DMS53 treated with DMSO at 0.1 percent for 48 hours (cell line): ENCODE measurements at regions not wholly inside any gene's neighbourhood (a gene's known extent, or its start where the extent isn't known, plus 50 kb on each side); places are given as distances from the start of the nearest gene placed in this dataset.
"Not testable (repeated sequence)": the region's sequence is repeated elsewhere in the genome, so short reads cannot be mapped to it uniquely, and the experiment has no call there.

Experiments used
- DNase-seq: peaks from one replicate; lab custom pipeline; 2025; ENCODE audit not compliant: unreplicated experiment; lab: John Stamatoyannopoulos, UW

GRCh38 chr7:13806089-13806867 lies 183.2 kb downstream of the ETV1 start:
- not testable (repeated sequence) for DNase-seq

- not testable (repeated sequence) for DNase-seq
These were observed 172.2 kb downstream of the ETV1 start for GRCh38 chr7:13817230-13817629.

- DNase-seq: no peak
These were observed 168.2 kb downstream of the ETV1 start for GRCh38 chr7:13821152-13821787.

- no peak for DNase-seq
These were observed 166.8 kb downstream of the ETV1 start for GRCh38 chr7:13822678-13823077.

- DNase-seq: no peak
These were observed 162.7 kb downstream of the ETV1 start for GRCh38 chr7:13826752-13827151.

- DNase-seq: no peak
These were observed 161.8 kb downstream of the ETV1 start for GRCh38 chr7:13827716-13828115.

- no peak for DNase-seq
These were observed 160.2 kb downstream of the ETV1 start for GRCh38 chr7:13829231-13829630.

- DNase-seq: no peak
These were observed 159.3 kb downstream of the ETV1 start for GRCh38 chr7:13829914-13830900.

GRCh38 chr7:13832346-13832745 lies 157.1 kb downstream of the ETV1 start:
- no peak for DNase-seq

- no peak for DNase-seq
These were observed 155.1 kb downstream of the ETV1 start for GRCh38 chr7:13834328-13834761.

- DNase-seq: no peak
These were observed 154.0 kb downstream of the ETV1 start for GRCh38 chr7:13835442-13835841.

GRCh38 chr7:13839063-13839462 lies 150.4 kb downstream of the ETV1 start:
- DNase-seq: peak; percentile 67
